Activated CD8-positive, alpha-beta T cell treated with anti-CD3 and anti-CD28 coated beads, Interleukin-2, amount 10 ng/mL, durations not matched to agents 7 days and 5 days (primary cell): ENCODE measurements at regions not wholly inside any gene's neighbourhood (a gene's known extent, or its start where the extent isn't known, plus 50 kb on each side); places are given as distances from the start of the nearest gene placed in this dataset.
"Not testable (repeated sequence)": the region's sequence is repeated elsewhere in the genome, so short reads cannot be mapped to it uniquely, and the experiment has no call there.

Experiments used
- ATAC-seq: fragments of 150-1000 bp; cut with Tn5 transposase; one replicate; pipeline ENCODE4 v1.10.0; 2021; ENCODE audit warnings: moderate library complexity
- CTCF ChIA-PET: fragments of 350-600 bp; sonication (Branson Sonifier 250); formaldehyde crosslinking; loops from one replicate; lab custom pipeline; 2021; ENCODE audit warnings: antibody characterized with exemption; lab: Charles Lee
- POLR2A ChIA-PET: fragments of 350-600 bp; sonication (Branson Sonifier 250); formaldehyde crosslinking; loops from one replicate; lab custom pipeline; 2021; ENCODE audit warnings: antibody characterized with exemption; lab: Charles Lee
- DNase-seq: peaks from one replicate; pipeline ENCODE4 v3.0.0-alpha.2; 2020
- H3K27ac Mint-ChIP-seq: one replicate; pipeline ENCODE4 v1.8.0; 2021; ENCODE audit warnings: mild to moderate bottlenecking, mixed read lengths
- H3K27me3 Mint-ChIP-seq: one replicate; pipeline ENCODE4 v1.8.0; 2021; ENCODE audit warnings: low read depth, mixed read lengths
- H3K36me3 Mint-ChIP-seq: one replicate; pipeline ENCODE4 v1.8.0; 2021; ENCODE audit warnings: low read depth, mixed read lengths
- H3K4me1 Mint-ChIP-seq: one replicate; pipeline ENCODE4 v1.8.0; 2021; ENCODE audit warnings: low read depth, mixed read lengths
- H3K4me3 Mint-ChIP-seq: one replicate; pipeline ENCODE4 v1.8.0; 2021; ENCODE audit warnings: mild to moderate bottlenecking, mixed read lengths
- H3K9me3 Mint-ChIP-seq: one replicate; pipeline ENCODE4 v1.8.0; 2022; ENCODE audit warnings: mixed read lengths; ENCODE audit not compliant: insufficient read depth

DNA sequence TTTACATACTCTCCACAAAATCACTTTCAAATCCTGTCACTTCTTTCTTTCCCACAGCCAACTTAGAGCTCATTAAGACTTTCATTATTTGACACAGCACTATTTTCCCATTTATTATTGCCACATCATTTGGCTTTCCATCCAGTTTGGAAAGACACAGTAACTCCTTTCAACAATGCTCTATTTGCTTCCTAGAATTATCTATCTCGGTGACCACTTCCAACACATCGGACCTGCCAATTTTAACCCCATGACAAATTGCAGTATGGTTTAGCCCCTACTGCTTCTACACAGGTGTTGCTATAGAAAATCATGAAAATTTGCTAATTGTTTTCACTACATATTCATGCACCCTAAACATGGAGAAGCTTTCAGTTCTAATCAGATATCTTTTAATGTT, 190.6 kb upstream of the COX7C start:
- H3K27ac Mint-ChIP-seq = no peak overlapping the region
- H3K36me3 Mint-ChIP-seq = no peaks in the 10 kb centered on the region
- POLR2A ChIA-PET = no interaction called here
- H3K4me3 Mint-ChIP-seq = no peak overlapping the region
- DNase-seq (no peak), ATAC-seq (no peak)
- no peaks in the 10 kb centered on the region for H3K27me3 Mint-ChIP-seq
- CTCF ChIA-PET = no interaction called here
- no peaks in the 10 kb centered on the region for H3K4me1 Mint-ChIP-seq
- no peaks in the 10 kb centered on the region for H3K9me3 Mint-ChIP-seq

DNA sequence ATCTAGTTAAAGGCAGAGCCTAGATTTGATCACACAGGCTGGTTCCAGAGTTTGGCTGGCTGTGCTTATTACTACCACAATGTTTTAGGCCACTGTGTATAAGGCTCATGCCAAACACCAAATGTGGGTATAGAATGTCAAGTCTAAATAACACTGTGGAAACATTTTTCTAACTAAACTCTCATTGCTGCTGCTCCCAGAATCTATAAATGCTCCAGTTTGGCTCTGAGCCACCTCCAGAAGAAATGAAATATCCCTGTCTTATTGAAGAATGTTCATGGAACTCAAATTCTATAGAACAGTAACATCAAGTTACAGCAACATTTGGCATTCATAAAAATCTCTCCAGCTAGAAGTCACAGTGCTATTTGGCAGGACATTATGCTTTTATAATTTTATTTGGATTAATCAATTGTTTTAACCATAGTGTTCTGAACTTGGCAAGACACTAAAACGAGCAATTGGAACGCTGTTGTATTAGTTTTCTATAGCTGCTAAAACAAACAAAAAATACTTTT, 178.1 kb upstream of the COX7C start:
- H3K36me3 Mint-ChIP-seq = no peaks in the 10 kb centered on the region
- H3K27me3 Mint-ChIP-seq = no peaks in the 10 kb centered on the region
- ChIA-PET CTCF (no interaction called here), POLR2A (no interaction called here)
- no peaks in the 10 kb centered on the region for H3K4me1 Mint-ChIP-seq
- H3K9me3 Mint-ChIP-seq = no peaks in the 10 kb centered on the region
- ATAC-seq = no peak
- H3K4me3 Mint-ChIP-seq = no peak overlapping the region
- no peak overlapping the region for H3K27ac Mint-ChIP-seq
- DNase-seq = no peak

DNA sequence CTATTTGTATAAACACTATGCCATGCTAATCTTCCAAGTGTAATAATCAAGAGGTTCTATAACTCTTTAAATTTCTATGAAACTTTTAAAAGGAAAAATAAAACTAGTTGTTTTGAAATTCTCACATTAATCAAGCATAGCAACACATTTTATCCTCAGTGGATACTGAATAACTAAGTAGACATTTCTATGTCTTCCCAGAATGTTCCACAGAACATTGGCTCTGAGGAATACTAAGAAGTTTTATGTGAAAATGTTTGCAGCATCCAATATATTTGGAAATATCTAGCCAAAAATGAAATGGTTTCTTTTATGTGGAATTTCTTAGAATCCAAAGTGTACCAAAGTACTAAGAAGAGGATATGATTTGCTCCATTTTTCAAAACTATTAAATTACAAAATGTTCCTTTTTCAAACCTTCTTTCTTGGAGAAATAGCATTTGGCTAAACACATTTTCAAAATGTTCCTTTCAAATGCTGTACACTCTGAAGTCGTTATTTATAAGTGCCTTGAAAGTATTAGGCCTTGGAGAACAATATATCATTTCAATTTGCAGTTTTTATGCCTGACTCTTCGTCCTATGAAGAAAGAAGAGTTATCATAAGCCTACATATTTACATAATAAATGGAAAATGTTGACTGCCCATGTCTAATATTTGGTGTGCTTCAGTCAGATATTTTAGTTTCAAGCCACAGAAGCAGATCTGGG, 175.6 kb upstream of the COX7C start:
- Mint-ChIP-seq H3K9me3 (no peaks in the 10 kb centered on the region), H3K27me3 (no peaks in the 10 kb centered on the region), H3K27ac (no peak overlapping the region), H3K4me3 (no peak overlapping the region), H3K4me1 (no peaks in the 10 kb centered on the region), H3K36me3 (no peaks in the 10 kb centered on the region)
- ChIA-PET POLR2A (no interaction called here), CTCF (no interaction called here)
- no peak for ATAC-seq
- DNase-seq = no peak

DNA sequence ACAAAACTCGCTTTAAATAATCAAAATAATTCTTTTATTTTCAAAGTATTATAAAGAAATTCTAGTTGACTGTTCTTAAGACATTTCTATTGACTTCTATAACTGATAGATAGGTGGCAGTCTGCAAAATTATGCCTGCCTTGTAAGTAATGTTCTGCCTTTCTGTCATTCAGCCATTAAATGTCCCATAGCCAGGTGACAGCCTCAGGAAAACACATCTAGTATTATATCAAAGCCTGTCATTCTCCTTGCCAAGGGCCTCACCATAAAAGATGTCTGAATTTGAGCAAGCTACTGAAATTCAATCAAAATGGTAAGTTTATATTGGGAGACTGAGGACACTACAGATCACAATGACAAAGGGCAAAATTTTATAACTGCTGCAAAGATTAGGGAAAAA, 170.4 kb upstream of the COX7C start:
- Mint-ChIP-seq H3K4me1 (no peaks in the 10 kb centered on the region), H3K27ac (no peak overlapping the region), H3K27me3 (no peaks in the 10 kb centered on the region), H3K4me3 (no peak overlapping the region), H3K36me3 (no peaks in the 10 kb centered on the region), H3K9me3 (no peaks in the 10 kb centered on the region)
- POLR2A ChIA-PET = no interaction called here
- ATAC-seq (no peak), DNase-seq (no peak)
- CTCF ChIA-PET = no interaction called here

DNA sequence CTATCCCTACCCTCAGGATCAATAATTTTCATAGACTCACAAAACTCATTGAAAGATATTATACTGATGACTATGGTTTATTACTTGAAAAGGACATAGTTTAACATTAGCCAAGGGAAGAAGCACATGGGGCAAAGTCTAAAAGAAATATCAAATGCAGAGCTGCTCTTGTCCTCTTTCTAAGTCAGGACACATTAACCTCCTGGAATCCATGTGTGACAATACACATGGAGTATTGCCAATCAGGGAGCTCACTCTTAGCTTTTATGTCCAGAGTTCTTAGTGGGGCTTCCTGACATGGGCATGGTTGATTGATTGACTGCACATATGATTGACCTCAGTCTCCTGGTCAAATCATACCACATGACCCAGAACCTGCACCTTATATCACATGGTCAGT, 165.5 kb upstream of the COX7C start:
- H3K27ac Mint-ChIP-seq = no peak overlapping the region
- ChIA-PET POLR2A (no interaction called here), CTCF (no interaction called here)
- H3K9me3 Mint-ChIP-seq = no peaks in the 10 kb centered on the region
- ATAC-seq (no peak), DNase-seq (no peak)
- H3K27me3 Mint-ChIP-seq = no peaks in the 10 kb centered on the region
- no peaks in the 10 kb centered on the region for H3K36me3 Mint-ChIP-seq
- H3K4me3 Mint-ChIP-seq = no peak overlapping the region
- H3K4me1 Mint-ChIP-seq = no peaks in the 10 kb centered on the region

DNA sequence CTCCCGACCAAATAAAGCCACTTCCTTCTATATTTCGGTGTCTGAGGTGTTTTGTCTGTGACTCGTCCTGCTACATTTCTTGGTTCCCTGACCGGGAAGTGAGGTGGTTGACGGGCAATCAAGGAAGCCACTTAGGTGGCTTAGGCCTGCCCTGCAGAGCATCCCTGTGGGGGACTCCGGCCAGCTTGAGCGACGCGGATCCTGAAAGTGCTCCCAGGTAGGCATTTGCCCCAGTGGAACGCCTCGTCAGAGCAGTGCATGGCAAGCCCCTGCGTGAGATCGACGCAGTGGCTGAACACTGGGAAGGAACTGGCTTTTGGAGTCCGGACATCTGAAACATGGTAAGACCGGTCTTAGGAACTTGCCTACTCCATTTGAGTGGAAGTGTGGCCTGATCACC, 157.2 kb upstream of the COX7C start:
- Mint-ChIP-seq H3K4me1 (no peaks in the 10 kb centered on the region), H3K27ac (no peak overlapping the region), H3K4me3 (no peak overlapping the region), H3K9me3 (peaks cover 19% of the 10 kb centered on the region), H3K36me3 (no peaks in the 10 kb centered on the region), H3K27me3 (no peaks in the 10 kb centered on the region)
- CTCF ChIA-PET = no interaction called here
- no peak for DNase-seq
- no peak for ATAC-seq
- POLR2A ChIA-PET = no interaction called here

DNA sequence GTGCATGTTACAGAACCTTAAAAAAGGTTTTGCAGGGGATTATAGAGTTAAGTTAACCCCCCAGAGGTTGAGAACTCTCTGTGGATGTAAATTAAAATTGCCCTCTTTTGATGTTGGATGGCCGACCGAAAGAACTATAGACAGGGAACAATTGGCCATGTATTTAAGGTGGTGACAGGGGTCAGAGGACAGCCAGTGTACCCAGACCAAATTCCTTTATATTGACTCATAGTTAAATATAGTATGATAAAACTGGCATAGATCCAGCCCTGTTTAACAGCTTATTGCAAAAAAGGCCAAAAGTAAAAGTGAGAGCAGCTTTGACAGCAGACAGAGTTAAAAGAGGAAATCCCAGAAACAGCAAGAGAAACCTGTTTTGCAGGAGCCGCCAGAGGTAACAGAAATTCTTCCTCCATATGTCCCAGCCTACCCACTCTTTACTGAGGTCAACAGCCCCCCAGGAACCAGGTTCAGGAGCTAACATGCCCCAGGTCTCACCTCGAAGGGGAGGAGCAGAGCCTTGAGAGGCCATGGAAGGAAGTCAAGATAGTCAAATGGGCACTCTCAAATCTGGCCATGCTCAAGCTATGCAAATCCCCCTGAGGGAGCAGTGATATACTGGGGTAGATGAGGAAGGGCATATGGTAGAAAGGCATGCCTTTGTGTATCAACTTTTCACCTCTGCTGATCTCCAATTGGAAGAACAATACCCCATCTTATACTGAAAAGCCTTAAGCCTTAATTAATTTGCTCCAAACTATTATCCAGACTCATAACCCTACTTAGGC, 156.4 kb upstream of the COX7C start:
- H3K27ac Mint-ChIP-seq = no peak overlapping the region
- CTCF ChIA-PET = no interaction called here
- H3K4me3 Mint-ChIP-seq = no peak overlapping the region
- POLR2A ChIA-PET = no interaction called here
- H3K36me3 Mint-ChIP-seq = no peaks in the 10 kb centered on the region
- H3K27me3 Mint-ChIP-seq = no peaks in the 10 kb centered on the region
- ATAC-seq = no peak
- no peaks in the 10 kb centered on the region for H3K4me1 Mint-ChIP-seq
- H3K9me3 Mint-ChIP-seq = peaks cover 23% of the 10 kb centered on the region
- DNase-seq = no peak

DNA sequence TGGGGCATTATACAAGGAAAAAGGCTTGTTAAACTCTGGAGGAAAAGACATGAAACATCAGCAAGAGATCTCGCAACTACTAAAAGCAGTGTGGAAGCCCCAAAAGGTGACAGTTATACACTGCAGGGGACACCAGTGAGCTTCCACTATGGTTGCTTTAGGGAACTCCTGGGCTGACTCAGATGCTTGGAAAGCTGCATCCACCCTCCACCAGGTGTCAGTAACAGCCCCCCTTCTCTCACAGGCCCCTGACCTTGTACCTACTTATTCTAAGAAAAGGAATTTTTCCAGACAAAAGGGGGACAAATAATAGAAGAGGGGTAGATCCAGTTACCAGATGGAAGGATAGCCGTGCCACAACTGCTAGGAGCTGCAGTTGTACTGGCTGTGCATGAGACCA, 154.4 kb upstream of the COX7C start:
- H3K4me3 Mint-ChIP-seq = no peak overlapping the region
- no peaks in the 10 kb centered on the region for H3K27me3 Mint-ChIP-seq
- H3K9me3 Mint-ChIP-seq = peaks cover 23% of the 10 kb centered on the region
- H3K4me1 Mint-ChIP-seq = no peaks in the 10 kb centered on the region
- DNase-seq (no peak), ATAC-seq (no peak)
- POLR2A ChIA-PET = no interaction called here
- H3K27ac Mint-ChIP-seq = no peak overlapping the region
- H3K36me3 Mint-ChIP-seq = no peaks in the 10 kb centered on the region
- CTCF ChIA-PET = no interaction called here

DNA sequence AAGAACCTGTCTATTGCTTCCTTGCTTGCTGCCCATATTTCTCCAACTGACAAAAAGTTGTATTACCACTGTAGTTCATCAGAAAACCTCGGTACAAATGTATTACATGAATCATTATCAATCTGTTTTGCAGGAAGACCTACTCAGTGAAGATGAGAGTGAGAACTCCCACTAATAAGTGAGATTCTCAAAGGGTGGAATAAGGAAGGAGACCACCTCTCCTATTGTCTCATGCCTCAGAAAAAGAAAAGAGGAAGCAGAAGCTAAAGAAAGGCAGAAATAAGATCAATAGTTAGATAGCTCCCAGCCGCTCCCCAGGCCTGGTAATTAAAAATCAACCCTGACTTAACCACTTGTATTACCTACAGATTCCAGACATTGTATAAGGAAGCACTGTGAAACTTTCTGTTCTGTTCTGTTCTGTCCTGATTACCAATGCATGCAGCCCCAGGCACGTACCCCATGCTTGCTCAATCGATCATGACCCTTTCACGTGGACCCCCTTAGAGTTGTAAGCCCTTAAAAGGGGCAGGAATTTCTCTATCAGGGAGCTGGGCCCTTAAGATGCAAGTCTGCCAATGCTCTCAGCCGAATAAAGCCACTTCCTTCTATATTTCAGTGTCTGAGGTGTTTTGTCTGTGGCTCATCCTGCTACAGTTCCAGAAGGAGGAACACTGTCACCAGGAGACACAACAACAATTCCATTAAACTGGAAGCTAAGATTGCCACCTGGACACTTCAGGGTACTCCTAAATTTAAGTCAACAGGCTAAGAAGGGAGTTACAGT, 152.5 kb upstream of the COX7C start:
- no peak for ATAC-seq
- H3K36me3 Mint-ChIP-seq = no peaks in the 10 kb centered on the region
- H3K9me3 Mint-ChIP-seq = peaks cover 23% of the 10 kb centered on the region
- CTCF ChIA-PET = no interaction called here
- no peaks in the 10 kb centered on the region for H3K4me1 Mint-ChIP-seq
- DNase-seq = no peak
- no peak overlapping the region for H3K27ac Mint-ChIP-seq
- H3K27me3 Mint-ChIP-seq = no peaks in the 10 kb centered on the region
- POLR2A ChIA-PET = no interaction called here
- no peak overlapping the region for H3K4me3 Mint-ChIP-seq

DNA sequence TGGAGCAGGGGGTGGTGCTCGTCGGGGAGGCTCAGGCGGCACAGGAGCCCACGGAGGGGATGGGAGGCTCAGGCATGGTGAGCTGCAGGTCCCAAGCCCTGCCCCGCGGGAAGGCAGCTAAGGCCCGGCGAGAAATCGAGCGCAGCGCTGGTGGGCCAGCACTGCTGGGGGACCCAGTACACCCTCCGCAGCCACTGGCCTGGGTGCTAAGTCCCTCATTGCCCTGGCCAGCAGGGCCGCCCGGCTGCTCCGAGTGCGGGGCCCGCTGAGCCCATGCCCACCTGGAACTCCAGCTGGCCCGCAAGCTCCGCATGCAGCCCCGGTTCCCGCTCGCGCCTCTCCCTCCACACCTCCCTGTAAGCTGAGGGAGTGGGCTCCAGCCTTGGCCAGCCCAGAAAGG, 151.0 kb upstream of the COX7C start:
- POLR2A ChIA-PET, H3K36me3 Mint-ChIP-seq, H3K27me3 Mint-ChIP-seq, H3K4me1 Mint-ChIP-seq, H3K27ac Mint-ChIP-seq, DNase-seq, ATAC-seq, H3K4me3 Mint-ChIP-seq, CTCF ChIA-PET: not testable (repeated sequence)
- peaks cover 23% of the 10 kb centered on the region for H3K9me3 Mint-ChIP-seq

DNA sequence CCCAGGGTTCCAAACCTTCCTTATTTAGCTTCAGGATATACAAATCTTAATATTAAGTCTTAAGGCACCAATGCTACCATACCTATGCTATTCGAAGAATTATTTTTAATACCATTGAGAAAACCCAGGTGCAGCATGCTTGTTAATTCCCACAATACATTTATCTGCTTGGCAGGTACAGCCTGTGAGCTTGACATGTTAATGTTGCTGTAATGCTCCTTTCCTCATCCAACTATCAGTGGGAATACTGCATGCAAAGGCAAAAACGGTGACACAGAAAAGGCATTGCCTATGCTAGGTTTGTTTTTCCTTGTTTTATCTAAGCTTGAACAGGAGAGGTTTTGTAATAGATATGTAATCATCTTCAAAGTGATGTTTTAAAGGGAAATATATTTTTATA, 135.7 kb upstream of the COX7C start:
- H3K9me3 Mint-ChIP-seq = no peaks in the 10 kb centered on the region
- H3K27me3 Mint-ChIP-seq = no peaks in the 10 kb centered on the region
- ChIA-PET CTCF (no interaction called here), POLR2A (no interaction called here)
- H3K4me1 Mint-ChIP-seq = no peaks in the 10 kb centered on the region
- H3K36me3 Mint-ChIP-seq = no peaks in the 10 kb centered on the region
- no peak for ATAC-seq
- DNase-seq = no peak
- H3K27ac Mint-ChIP-seq = no peak overlapping the region
- H3K4me3 Mint-ChIP-seq = no peak overlapping the region

DNA sequence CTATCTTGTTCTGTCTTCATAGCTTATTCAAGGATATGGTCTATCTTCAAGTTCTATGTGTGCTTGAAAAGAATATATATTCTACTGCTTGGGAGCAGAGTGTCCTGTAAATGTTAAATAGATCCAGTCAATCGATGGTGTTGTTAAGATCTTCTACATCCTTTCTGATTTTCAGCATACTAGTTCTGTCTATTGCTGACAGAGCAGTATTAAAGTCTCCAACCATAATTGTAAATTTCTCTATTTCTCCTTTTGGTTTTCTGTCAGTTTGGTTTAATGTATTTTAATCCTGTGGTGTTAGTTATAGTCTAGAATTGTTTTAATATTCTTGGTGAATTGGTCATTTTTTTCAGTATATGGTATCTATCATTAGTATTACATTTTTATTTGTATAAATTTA, 124.0 kb upstream of the COX7C start:
- H3K9me3 Mint-ChIP-seq = no peaks in the 10 kb centered on the region
- POLR2A ChIA-PET = no interaction called here
- H3K27ac Mint-ChIP-seq = no peak overlapping the region
- CTCF ChIA-PET = no interaction called here
- H3K4me1 Mint-ChIP-seq = no peaks in the 10 kb centered on the region
- no peak overlapping the region for H3K4me3 Mint-ChIP-seq
- H3K27me3 Mint-ChIP-seq = no peaks in the 10 kb centered on the region
- DNase-seq = no peak
- no peak for ATAC-seq
- H3K36me3 Mint-ChIP-seq = no peaks in the 10 kb centered on the region
